A172 (cell line): ENCODE measurements at regions not wholly inside any gene's neighbourhood (a gene's known extent, or its start where the extent isn't known, plus 50 kb on each side); places are given as distances from the start of the nearest gene placed in this dataset.
"Not testable (repeated sequence)": the region's sequence is repeated elsewhere in the genome, so short reads cannot be mapped to it uniquely, and the experiment has no call there.

Source experiments
- DNase-seq: peaks from one replicate; pipeline ENCODE4 v3.0.0-alpha.2; 2015; ENCODE audit warnings: low spot score

DNA sequence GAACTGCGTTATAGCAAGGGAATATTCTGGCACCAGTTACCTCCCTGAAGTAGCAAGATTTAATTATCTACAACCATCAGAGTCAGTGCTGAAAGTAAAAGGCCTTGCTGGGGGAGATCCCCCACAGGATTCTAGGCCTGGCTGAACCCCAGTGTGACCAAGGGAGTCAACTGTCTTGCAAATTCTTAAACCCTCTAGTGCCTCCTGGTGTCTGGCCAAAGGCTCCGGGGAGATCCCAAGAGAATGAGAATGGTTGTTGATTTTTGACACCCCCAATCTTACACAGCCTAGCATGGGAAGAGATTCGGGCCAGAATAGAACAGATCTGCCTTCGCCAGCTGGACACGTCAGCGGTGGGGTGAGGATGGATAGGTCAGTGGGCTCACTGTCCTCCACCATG is 179.4 kb downstream of the ERMARD start:
- no peak for DNase-seq

DNA sequence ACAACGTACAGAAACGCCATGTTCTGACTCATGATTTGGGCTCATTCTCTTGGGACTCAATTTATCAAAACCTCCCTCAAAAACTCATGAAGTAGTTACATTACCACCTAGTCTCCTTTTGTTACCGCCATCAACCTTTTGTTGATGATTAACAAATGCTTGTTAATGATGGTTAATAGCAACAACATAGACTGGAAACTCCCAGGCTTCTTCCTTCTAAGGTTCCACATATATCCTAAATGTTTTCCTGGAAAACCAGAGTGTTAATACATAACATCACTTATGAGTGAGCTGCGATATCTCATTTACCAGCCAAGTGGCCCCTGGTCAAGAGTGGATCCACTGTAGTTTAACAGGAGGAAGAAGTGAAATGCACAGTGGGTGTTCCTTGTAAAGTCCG is 176.3 kb downstream of the ERMARD start:
- DNase-seq, result no peak

DNA sequence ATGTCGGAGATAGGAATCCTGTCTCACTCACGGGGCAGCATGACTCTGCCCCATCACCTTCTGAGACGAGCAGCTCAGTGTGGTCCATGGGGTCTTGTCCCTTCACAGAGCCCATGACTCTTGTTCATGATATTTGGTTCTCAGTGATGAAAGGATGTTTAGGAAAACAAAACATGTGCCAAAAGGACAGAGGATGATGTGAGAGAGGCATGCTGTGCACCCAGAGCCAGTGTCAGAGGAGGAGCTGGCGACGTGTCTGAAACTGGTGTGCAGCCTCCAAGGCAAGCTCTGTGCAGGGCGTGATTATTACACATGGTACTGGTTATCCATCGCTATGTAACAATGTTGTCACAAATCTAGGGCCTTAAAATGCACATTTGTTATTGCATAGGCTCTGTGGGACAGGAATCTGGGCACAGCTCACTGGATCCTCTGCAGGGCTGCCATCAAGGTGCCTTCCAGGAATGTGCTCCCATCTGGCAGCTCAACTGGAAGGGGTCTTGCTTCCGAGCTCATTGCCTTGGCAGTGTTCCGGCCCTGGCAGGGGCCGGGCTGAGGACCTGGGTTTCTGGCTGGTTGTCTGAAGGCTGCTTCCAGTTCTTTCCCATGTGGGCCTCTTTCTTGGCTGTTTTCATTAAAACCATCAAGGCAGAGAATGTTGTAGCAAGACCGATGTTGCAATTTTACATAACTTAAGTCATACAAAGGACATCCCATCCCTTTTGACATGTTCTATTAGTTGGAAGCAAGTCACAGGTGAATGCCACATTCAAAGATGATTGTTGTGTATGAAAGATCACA is 175.4 kb downstream of the ERMARD start:
- no peak for DNase-seq

DNA sequence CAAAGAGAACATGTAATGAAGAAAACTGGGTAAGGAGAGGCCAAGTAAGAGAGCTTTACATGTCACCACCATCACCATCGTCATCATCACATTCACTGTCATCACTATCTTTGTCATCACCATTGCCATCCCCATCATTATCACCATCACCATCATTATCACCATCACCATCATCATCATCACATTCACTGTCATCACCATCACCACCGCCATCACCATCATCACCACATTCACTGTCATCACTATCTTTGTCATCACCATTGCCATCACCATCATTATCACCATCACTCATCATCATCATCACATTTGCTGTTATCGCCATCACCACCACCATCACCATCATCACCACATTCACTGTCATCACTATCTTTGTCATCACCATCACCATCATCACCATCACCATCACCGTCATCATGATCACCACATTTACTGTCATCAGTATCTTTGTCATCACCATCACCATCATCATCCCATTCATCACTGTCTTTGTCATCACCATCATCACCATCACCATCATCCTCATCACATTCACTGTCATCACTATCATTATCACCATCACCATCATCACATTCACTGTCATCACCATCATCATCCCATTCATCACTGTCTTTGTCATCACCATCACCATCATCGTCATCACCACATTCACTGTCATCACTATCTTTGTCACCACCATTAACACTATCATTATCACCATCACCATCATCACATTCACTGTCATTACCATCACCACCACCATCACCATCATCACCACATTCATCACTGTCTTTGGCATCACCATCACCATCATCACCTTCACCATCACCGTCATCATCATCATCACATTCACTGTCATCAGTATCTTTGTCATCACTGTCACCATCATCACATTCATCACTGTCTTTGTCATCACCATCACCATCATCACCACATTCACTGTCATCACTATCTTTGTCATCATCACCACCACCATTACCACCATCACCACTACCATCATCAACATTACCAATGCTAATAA is 172.3 kb downstream of the ERMARD start:
- DNase-seq, result no peak

DNA sequence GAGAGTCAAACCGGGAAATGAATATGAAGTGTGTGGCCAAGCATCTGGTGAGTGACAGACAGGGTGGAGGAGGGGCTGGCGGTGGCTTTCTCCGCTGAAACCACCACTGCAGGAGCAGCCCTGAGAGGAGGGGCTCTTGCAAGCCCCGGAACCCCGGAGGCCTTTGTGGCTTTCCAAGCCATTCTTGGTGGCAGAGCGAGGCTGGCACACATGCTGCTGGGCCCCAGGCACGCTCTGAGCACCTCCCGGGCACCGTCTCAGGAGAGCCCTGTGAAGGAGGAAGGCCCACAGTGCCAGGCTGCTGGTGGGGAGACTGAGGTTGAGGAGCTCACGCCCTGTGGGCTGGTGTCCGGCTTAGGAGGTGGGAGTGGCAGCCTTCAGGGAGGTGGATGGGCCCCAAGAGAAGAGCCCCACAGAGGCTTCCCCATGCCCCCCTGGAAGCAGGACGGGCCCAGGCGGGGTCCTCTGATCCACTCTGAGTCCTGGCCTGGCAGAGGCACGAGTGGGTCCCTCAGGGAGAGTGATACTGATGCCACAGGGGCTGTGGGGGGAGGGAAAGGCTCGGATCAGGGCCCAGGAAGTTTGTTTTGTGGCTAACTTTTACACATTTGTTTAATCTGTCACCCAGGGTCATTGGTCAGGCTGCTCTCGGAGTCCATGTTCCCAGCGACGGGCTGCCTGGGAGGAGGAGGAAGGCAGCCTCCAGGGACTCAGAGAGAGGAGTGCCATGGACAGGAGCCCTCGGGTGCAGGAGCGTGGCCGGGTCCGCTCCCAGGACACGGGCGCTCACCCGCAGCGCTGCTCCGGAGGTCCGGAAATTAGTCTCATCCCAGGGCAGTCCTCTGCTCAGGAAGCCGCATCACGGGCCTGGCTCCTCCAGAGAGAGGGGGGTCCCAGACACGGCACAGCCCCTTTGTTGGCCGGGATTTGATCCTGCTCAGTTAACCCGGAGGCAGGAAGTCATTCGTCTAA is 170.7 kb downstream of the ERMARD start:
- no peak for DNase-seq

DNA sequence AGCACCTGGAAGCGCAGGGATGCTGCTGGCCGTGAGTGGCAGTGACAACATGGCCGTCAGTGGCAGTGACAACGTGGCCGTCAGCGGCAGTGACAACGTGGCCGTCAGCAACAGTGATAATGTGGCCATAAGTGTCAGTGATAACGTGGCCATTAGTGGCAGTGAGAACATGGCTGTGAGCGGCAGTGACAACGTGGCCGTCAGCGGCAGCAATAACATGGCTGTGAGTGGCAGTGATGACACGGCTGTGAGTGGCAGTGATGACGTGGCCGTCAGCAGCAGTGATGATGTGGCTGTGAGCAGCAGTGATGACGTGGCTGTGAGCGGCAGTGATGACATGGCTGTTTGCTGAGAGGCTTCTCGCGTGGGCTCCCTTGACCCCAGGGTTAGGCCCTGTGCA is 169.8 kb downstream of the ERMARD start:
- no peak for DNase-seq

DNA sequence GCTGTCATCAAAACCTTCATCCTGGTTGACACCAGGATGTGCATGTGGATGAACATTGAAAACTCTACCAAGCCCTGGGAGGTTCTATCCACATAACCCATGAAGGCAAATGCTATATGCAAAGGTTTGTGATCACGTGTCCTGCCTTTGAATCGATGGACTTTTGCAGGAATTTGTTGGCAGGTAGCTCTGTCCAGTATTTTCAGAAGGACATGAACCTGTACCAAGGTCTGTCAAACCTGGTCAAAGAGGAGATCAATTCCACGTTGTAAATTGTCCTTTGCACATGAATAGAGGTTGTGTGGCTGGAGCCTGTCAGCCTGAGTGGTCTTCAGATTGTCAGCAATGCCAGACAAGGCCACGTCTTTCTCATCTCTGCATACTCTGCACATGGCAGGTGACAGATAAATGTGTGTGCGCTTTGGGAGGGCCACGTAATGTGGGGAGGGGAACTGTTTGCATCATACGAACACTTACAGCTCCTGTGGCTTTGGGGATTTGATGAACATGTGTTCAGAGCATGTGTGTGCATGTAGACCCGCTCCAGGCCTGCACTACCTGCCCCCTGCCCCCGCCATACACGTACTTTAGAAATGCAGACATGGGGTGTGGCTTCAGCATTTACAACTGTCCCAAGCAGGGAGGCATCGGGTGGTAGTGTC is 169.1 kb downstream of the ERMARD start:
- DNase-seq, result no peak

DNA sequence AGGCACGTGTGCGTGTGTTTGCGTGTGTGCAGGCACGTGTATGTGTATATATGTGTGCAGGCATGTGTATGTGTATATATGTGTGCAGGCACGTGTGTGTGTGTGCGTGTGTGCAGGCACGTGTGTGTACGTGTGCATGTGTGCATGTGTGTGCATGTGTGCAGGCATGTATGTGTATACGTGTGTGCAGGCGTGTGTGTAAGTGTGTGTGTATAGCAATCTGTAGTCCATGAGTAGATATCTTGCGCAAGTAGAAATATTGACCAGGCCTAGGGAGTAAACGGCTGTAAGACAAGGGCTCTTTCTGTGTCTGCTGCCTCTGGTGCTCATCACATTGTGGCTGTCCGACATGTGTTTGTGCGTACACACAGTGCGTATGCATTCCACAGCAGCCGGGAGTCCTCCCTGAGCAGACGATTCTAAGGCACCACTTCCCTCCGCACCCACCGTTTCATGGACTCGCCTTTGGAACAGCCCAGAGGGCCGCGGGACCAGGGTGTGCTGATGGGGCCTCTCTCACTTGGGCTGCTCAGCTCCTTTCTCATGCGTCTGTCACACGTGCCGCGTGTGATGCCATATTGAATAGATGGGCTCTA is 167.6 kb downstream of the ERMARD start:
- no peak for DNase-seq

DNA sequence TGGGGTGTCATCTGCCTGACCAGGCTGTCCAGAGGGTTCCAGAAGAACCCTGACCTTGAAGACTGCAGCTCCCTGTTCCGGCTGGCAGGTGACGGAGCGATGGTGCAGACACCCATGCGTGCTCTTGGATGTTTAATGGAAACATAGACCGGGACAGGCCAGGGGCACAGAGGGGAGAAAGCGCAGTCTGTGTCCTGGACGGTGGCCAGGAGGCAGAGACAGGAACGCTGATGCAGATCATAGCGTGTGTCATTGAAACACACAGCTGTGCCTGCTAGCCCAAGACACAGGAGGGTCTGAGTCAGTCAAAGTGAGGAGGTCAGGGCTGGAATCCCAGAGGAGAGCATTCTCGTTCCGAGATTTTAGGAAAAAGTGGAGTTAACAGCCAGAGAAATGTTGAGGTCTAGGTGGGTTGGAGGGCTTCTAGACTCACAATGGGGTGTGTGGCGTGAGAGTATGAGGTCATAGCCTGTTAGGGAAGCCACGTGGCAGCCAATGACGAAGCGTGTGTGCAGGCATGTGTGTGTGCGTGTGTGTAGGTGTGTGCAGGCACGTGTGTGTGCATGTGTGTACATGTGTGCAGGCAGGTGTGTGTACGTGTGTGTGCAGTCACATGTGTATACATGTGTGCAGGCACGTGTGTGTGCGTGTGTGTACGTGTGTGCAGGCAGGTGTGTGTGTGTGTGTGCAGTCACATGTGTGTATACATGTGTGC is 167.0 kb downstream of the ERMARD start:
- DNase-seq, result no peak

DNA sequence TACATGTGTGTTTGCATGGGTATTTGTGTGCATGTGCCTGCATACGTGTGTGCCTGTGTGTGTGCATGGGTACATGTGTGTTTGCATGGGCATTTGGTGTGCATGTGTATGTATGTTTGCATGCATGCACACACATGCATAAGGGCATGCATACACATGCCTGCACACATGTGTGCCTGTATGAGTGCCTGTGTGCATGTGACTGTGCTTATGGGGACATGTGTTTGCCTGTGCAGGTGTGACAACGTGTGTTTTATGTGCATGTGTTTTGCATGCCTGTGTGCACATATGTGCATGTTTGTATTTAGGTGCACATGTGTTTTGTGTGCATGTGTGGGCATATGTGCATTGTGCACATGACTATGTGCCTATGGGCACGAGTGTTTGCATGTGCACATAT is 165.7 kb downstream of the ERMARD start:
- no peak for DNase-seq

DNA sequence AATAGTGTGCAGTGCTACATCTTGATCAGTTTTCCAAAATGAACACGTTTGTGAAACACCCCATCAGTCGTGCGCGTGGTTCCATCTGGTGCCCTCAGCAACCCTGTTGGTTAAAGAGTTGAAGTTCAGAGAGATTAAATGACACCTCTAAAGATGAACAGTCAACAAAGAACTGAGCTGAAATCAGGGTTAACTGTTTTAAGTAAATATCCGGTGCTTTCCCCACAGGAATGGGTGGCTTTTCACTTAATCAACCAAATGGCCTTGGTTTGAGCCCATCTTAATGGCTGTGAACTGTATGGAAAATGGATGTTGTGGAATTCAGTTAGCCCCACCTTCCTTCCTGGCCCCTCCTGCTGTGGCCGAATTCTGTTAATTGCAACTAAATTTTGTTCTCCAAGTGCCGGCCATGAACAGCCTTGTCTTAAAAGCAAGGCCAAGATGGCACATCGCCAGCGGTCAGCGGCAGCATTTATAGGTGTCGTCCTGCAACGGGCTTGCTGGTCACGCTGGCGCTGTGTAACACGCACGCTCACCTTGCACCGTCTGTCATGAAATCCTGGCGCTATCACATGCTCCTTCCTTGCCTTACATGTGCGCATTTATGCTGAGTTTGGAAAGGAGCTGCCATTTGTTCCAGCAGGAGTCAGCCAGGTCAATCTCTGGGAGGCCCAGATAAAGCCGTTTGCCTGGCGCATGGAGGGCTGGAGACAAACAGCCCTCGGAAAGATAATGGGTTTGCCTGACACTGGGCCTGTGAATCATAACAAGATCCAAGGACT is 164.5 kb downstream of the ERMARD start:
- DNase-seq, result no peak

DNA sequence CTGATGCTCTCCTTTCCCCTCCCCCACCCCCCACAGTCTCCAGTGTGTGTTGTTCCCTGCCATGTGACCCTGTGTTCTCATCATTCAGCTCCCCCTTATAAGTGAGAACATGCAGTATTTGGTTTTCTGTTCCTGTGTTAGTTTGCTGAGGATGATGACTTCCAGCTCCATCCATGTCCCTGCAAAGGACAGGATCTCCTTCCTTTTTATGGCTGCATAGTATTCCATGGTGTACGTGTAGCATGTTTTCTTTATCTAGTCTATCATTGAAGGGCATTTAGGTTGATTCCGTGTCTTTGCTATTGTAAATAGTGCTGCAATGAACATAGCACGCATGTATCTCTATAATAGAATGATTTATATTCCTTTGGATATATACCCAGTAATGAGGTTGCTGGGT is 162.3 kb downstream of the ERMARD start:
- DNase-seq, result not testable (repeated sequence)

DNA sequence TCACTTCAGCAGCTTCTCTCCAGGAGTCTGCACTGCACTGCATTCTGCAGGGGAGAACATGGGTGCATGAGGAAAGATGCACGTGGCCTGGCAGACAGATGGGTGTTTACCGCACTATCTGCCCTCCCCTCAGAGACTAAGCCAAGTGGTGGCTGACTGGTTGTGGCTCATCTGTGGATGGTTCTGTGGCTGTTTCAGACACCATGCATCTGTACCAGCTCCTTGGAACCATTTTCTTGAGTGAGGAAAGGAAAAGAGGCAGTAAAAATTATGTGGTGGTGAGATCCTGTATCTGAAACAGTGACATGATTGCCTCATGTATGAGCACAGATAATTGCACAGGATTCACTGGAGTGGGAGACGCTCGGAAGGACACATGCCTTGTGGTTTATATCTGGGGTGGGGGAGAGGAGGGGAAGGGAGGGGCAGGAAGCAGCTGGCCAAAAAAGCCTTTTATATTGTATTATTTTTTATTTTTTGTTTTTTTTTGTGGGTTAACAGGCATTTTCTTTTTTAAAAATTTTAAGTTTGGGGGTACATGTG is 161.7 kb downstream of the ERMARD start:
- no peak for DNase-seq

DNA sequence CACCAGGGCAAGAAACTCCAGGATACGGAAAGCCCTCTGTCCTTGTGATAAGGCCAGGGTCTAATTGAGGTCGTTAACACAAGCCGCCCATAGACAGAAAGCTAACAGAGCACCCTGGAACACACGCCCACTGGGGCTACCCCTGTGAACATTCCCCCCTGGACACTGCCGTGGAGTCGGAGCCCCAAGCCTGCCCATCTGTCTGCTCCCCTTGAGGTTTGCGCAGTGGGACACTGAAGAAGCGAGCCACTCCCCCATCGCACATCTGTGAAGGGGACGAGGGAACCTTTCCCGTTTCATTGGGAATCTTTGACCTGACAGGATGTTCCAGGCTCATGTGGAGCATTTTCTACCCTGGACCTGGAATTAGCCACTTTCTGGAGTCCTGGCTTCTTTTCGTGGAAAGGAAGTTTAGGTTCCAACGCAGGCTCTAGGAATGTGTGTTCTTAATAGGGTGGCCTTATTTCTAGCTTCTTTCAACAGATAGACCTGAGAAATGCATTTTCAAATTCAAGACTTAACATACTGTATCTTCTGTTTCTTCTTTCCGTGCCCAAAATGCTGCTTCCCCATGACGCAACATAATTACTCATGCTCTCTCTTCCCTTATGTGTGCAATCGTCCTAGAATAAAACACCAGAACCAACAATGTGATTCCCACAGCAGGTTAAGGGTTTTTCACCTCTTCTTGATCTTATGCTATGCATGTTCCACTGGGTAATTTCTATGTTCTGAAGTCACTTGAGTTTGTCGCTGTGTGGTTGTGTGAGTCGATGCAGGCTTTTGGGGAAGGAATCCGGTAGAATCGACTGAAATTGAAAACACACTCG is 161.1 kb downstream of the ERMARD start:
- no peak for DNase-seq

DNA sequence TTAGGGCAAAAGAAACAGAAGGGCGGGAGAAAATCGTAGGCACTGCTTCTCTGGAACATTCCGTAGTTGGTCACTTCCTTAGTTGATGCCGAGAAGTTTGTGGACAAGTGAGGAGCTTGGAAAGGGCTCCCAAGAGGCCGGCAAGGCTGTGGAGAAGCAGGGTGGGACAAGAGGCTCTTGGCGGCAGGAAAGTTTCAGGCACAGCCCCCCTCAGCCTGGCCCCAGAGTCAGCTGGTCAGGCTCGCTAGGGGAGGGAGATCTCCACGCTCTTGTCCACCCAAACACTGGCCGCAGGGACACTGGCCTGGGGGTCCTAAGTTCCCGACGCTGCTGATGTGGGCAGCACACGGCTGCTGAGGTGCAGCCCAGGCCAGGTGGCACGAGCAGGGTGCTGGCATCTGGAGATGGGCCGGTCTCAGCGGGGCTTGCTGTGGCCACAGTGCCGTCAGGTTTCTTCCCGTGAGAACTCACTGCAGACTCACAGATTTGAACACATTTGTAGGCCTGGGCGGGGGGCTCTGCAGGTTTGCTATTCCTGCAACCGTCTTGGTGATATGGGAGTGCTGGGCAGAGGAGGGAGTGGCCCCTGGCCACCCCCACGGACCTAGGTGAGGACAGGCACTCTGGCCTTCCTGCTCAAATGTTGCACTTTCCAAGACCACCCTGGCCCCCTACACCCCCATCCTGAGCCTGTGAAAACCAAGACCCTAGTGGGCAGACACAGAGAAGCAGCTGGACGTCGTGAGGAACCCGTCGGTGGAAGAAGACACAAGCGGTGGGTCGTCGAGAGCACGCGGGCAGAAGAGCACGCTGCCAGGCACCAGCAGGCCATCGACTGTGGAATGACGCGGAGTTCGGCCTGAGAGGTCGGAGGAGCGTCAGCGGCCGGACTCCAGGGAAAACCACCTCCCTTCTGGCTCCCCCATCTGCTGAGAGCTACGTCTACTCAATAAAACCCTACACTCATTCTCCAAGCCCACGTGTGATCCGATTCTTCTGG is 160.1 kb downstream of the ERMARD start:
- no peak for DNase-seq

DNA sequence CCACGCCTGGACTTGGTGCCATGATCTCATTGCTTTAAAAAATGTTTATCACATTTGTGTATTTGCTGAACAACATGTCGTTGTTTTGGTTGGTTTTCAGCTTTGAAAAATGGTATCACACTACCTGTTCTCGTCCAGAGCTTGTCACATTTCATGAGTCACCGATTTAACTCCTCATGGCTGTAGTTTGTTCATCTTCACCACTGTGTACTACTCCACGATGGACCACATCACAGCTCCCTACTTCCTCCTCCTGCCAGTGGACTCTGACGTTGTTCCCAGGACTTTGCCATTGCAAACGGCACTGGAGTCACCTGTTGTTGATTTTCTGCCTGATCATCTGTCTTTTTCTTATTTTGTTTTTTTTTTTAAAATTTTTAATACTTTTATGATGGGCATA is 157.7 kb downstream of the ERMARD start:
- DNase-seq, result no peak
